HepG2 (cell line): ENCODE measurements at regions not wholly inside any gene's neighbourhood (a gene's known extent, or its start where the extent isn't known, plus 50 kb on each side); places are given as distances from the start of the nearest gene placed in this dataset.

ENCODE experiments used
- ATAC-seq: fragments of 200-7000 bp; cut with Tn5 transposase; 3 replicates; pipeline ENCODE4 v1.9.1; 2020; ENCODE audit warnings: mild to moderate bottlenecking, moderate library complexity
- BruUV-seq: library from RNA; stranded (reverse); fragments of 400-500 nt; replicated peaks from 2 replicates; lab custom pipeline; 2021; lab: Mats Ljungman, UMichigan
- CTCF ChIA-PET: fragments of 300-600 bp; formaldehyde crosslinking; extraction: SDS; loops from one replicate; lab custom pipeline; 2021; ENCODE audit warnings: low total read pairs, inconsistent platforms, low intra/inter-chr PET ratio; lab: Yijun Ruan, JAX
- POLR2A ChIA-PET: fragments of 350-600 bp; sonication (Branson Sonifier 250); formaldehyde crosslinking; loops from one replicate; lab custom pipeline; 2020; ENCODE audit warnings: antibody characterized with exemption, inconsistent platforms; lab: Yijun Ruan, JAX
- DNase-seq: peaks from one replicate; pipeline ENCODE4 v3.0.0-alpha.2; 2015; ENCODE audit warnings: low spot score
- FAIRE-seq: peaks from 3 replicates; lab custom pipeline; 2011; peaks lifted over from hg19 to GRCh38; lab: Jason Lieb, UNC
- H2AFZ ChIP-seq: one replicate; pipeline ENCODE4 v1.6.1; 2011; ENCODE audit warnings: low read length, inconsistent platforms
- H3K27ac ChIP-seq: fragments of 300-600 bp; 3 replicates; pipeline ENCODE4 v1.8.0; 2011; ENCODE audit warnings: mixed run types, mild to moderate bottlenecking, mixed read lengths, low read length, inconsistent platforms; ENCODE audit not compliant: insufficient read depth; ENCODE audit errors: extremely low read length
- H3K27me3 ChIP-seq, 2 experiments: fragments of 200-600 bp in 1 of 2; 2 replicates in 1 of 2; 3 replicates in 1 of 2; pipeline versions ENCODE4 v1.6.0 to v1.8.0; 2011; ENCODE audit warnings: low read length in 2 of 2, mild to moderate bottlenecking in 2 of 2, moderate library complexity in 2 of 2, inconsistent platforms in 1 of 2; ENCODE audit not compliant: insufficient read depth in 2 of 2, control insufficient read depth in 1 of 2
- H3K36me3 ChIP-seq, 2 experiments: fragments of 200-600 bp in 1 of 2; replicated peaks in 1 of 2; 2 replicates in 1 of 2; 3 replicates in 1 of 2; pipeline versions ENCODE4 v1.5.1 to v1.8.0; 2011; ENCODE audit warnings: low read length in 2 of 2, inconsistent platforms in 1 of 2; ENCODE audit not compliant: insufficient read depth in 2 of 2, control insufficient read depth in 1 of 2
- H3K4me1 ChIP-seq: 2 replicates; pipeline ENCODE4 v1.5.1; 2012; ENCODE audit warnings: low read length, inconsistent platforms; ENCODE audit not compliant: insufficient read depth
- H3K4me2 ChIP-seq: 2 replicates; pipeline ENCODE4 v1.6.0; 2011; ENCODE audit warnings: low read depth, low read length, inconsistent platforms
- H3K4me3 ChIP-seq, 3 experiments: fragments of 200-600 bp in 1 of 3; sonication (generic), shearing (Covaris generic) in 1 of 3; replicated peaks in 1 of 3; 2 replicates each; pipeline ENCODE4 v1.5.1; 2011 to 2016; ENCODE audit warnings: low read length in 3 of 3, inconsistent platforms in 2 of 3, low read depth in 2 of 3, mild to moderate bottlenecking in 2 of 3, control low read depth in 1 of 3, mixed read lengths in 1 of 3; ENCODE audit not compliant: insufficient read depth in 1 of 3
- H3K79me2 ChIP-seq: one replicate; pipeline ENCODE4 v1.6.1; 2011; ENCODE audit warnings: low read length, inconsistent platforms; ENCODE audit not compliant: insufficient read depth
- H3K9ac ChIP-seq: 2 replicates; pipeline ENCODE4 v1.6.0; 2011; ENCODE audit warnings: mild to moderate bottlenecking, low read depth, low read length, inconsistent platforms; ENCODE audit not compliant: insufficient read depth
- H3K9me3 ChIP-seq: 2 replicates; pipeline ENCODE4 v1.5.1; 2012; ENCODE audit warnings: mild to moderate bottlenecking, low read length
- H4K20me1 ChIP-seq: 2 replicates; pipeline ENCODE4 v1.6.0; 2011; ENCODE audit warnings: inconsistent platforms, mild to moderate bottlenecking, low read length, moderate library complexity; ENCODE audit not compliant: insufficient read depth
- BATF2 ChIP-seq: sonication (generic); formaldehyde crosslinking; IDR thresholded peaks from 2 replicates; pipeline ENCODE4 v1.8.0; 2022; ENCODE audit warnings: mild to moderate bottlenecking, missing genetic modification reagents, moderate library complexity
- CEBPG ChIP-seq: IDR thresholded peaks from 2 replicates; pipeline ENCODE4 v1.6.1; 2016
- CREBL2 ChIP-seq: sonication (generic); formaldehyde crosslinking; IDR thresholded peaks from 2 replicates; pipeline ENCODE4 v1.8.1; 2023; ENCODE audit warnings: missing genetic modification reagents, mild to moderate bottlenecking, borderline replicate concordance
- HNRNPLL ChIP-seq: fragments of 200-400 bp; formaldehyde crosslinking; IDR thresholded peaks from 2 replicates; pipeline ENCODE4 v1.6.1; 2017; ENCODE audit warnings: mild to moderate bottlenecking, low read depth, low read length; ENCODE audit not compliant: poor library complexity, severe bottlenecking
- IKZF1 ChIP-seq: fragments of 450-650 bp; IDR thresholded peaks from 2 replicates; pipeline ENCODE4 v1.7.1; 2016
- MAFG ChIP-seq: sonication (generic); formaldehyde crosslinking; IDR thresholded peaks from 2 replicates; pipeline ENCODE4 v1.5.1; 2020; ENCODE audit warnings: mild to moderate bottlenecking, missing genetic modification reagents
- POLR2AphosphoS5 ChIP-seq: IDR thresholded peaks from 2 replicates; pipeline ENCODE4 v1.6.1; 2012; ENCODE audit warnings: low read depth, low read length
- SIN3B ChIP-seq: fragments of 150-350 bp; IDR thresholded peaks from 2 replicates; pipeline ENCODE4 v1.6.1; 2014; ENCODE audit warnings: low read length
- ZBTB43 ChIP-seq: sonication (generic); formaldehyde crosslinking; conservative IDR thresholded peaks from 2 replicates; pipeline ENCODE4 v1.4.0; 2020; ENCODE audit warnings: missing genetic modification reagents
- ZHX1 ChIP-seq: sonication (generic); formaldehyde crosslinking; IDR thresholded peaks from 2 replicates; pipeline ENCODE4 v1.8.1; 2022; ENCODE audit warnings: low read depth, mild to moderate bottlenecking, missing genetic modification reagents
- ZNF274 ChIP-seq: sonication (generic); formaldehyde crosslinking; IDR thresholded peaks from 2 replicates; pipeline ENCODE4 v1.5.1; 2020; ENCODE audit warnings: mild to moderate bottlenecking, missing genetic modification reagents
- ZNF34 ChIP-seq: sonication (generic); formaldehyde crosslinking; IDR thresholded peaks from 2 replicates; pipeline ENCODE4 v1.4.0; 2020; ENCODE audit warnings: mild to moderate bottlenecking, missing genetic modification reagents, borderline replicate concordance
- ZNF546 ChIP-seq: sonication (generic); formaldehyde crosslinking; conservative IDR thresholded peaks from 2 replicates; pipeline ENCODE4 v1.8.1; 2023; ENCODE audit warnings: mild to moderate bottlenecking, missing genetic modification reagents
- ZNF614 ChIP-seq: IDR thresholded peaks from 2 replicates; pipeline ENCODE4 v1.6.1; 2018; ENCODE audit warnings: missing biosample characterization, missing genetic modification reagents, inconsistent platforms, borderline replicate concordance
- ZNF784 ChIP-seq: sonication (generic); formaldehyde crosslinking; IDR thresholded peaks from 2 replicates; pipeline ENCODE4 v1.5.1; 2020; ENCODE audit warnings: missing genetic modification reagents, mild to moderate bottlenecking, borderline replicate concordance
- WGBS: methylation state at CpG from one replicate; pipeline ENCODE4 v1.1.6; 2017; ENCODE audit warnings: low lambda C conversion rate; 5-methylcytosine and 5-hydroxymethylcytosine counted together
- in situ Hi-C: cut with HindIII; loops from 2 replicates; pipeline ENCODE4 v1.10.0; 2017; ENCODE audit warnings: low pct_unique_long_range_greater_than_20kb; ENCODE audit not compliant: extremely low pct_ligation_motif_present
- intact Hi-C: fragments of 100-400 bp; cut with micrococcal nuclease; formaldehyde crosslinking; loops from one replicate; pipeline ENCODE4 v1.10.0; 2022; ENCODE audit not compliant: unreplicated experiment

GRCh38 chr7:119374436-119374835, 898.5 kb upstream of the KCND2 start:
- ATAC-seq (no peak), FAIRE-seq (no peak), DNase-seq (no peak)
- Histone ChIP-seq H4K20me1 (no peaks in the 10 kb centered on the region), H3K4me1 (no peaks in the 10 kb centered on the region), H2AFZ (no peak overlapping the region), H3K36me3 (no peaks in the 10 kb centered on the region), H3K27ac (no peak overlapping the region), H3K4me3 (no peak overlapping the region), H3K4me2 (no peak overlapping the region), H3K79me2 (no peaks in the 10 kb centered on the region), H3K9ac (no peak overlapping the region), H3K9me3 (no peaks in the 10 kb centered on the region), H3K27me3 (no peaks in the 10 kb centered on the region)
- ChIA-PET POLR2A (no interaction called here), CTCF (no interaction called here)
- no TSS peak for BruUV-seq
- no peak for TF ChIP-seq CREBL2 (CRISPR knock-in tag)
- TF ChIP-seq IKZF1, result no peak
- no peak for TF ChIP-seq POLR2AphosphoS5
- in situ Hi-C loops (no loop called here), intact Hi-C loops (no loop called here)
- 27% methylated on average over 2 of the region's 2 CpGs for WGBS

- intact Hi-C loops (no loop called here), in situ Hi-C loops (no loop called here)
- no peak overlapping the region for H3K27ac ChIP-seq
- ChIA-PET POLR2A (no interaction called here), CTCF (no interaction called here)
- FAIRE-seq (no peak), DNase-seq (no peak), ATAC-seq (no peak)
- BruUV-seq, result no TSS peak
- 0% methylated on average over 1 of the region's 1 CpG for WGBS
- no peak overlapping the region for H3K4me3 ChIP-seq
- H3K27me3 ChIP-seq, result no peaks in the 10 kb centered on the region
- no peak overlapping the region for H2AFZ ChIP-seq
- H3K79me2 ChIP-seq, result no peaks in the 10 kb centered on the region
- H3K9me3 ChIP-seq, result no peaks in the 10 kb centered on the region
- no peaks in the 10 kb centered on the region for H3K4me1 ChIP-seq
- H4K20me1 ChIP-seq, result no peaks in the 10 kb centered on the region
- H3K36me3 ChIP-seq, result no peaks in the 10 kb centered on the region
- H3K9ac ChIP-seq, result no peak overlapping the region
- no peak overlapping the region for H3K4me2 ChIP-seq
- TF ChIP-seq ZHX1 (CRISPR knock-in tag), result no peak
- TF ChIP-seq ZNF34 (CRISPR knock-in tag), result no peak
- TF ChIP-seq ZBTB43 (CRISPR knock-in tag), result no peak
- TF ChIP-seq CEBPG (CRISPR knock-in tag), result no peak
- no peak for TF ChIP-seq HNRNPLL
- no peak for TF ChIP-seq ZNF784 (CRISPR knock-in tag)
- no peak for TF ChIP-seq ZNF546
- TF ChIP-seq MAFG, result no peak
- no peak for TF ChIP-seq ZNF274 (CRISPR knock-in tag)
- no peak for TF ChIP-seq SIN3B
- TF ChIP-seq BATF2, result no peak
- no peak for TF ChIP-seq ZNF614 (CRISPR knock-in tag)
Observed at GRCh38 chr7:119377861-119378260, 895.1 kb upstream of the KCND2 start.
